NCI-H510A treated with DMSO at 0.1 percent for 48 hours (cell line): ENCODE measurements at regions not wholly inside any gene's neighbourhood (a gene's known extent, or its start where the extent isn't known, plus 50 kb on each side); places are given as distances from the start of the nearest gene placed in this dataset.

Source experiments
- DNase-seq: peaks from one replicate; lab custom pipeline; 2025; lab: John Stamatoyannopoulos, UW

DNA sequence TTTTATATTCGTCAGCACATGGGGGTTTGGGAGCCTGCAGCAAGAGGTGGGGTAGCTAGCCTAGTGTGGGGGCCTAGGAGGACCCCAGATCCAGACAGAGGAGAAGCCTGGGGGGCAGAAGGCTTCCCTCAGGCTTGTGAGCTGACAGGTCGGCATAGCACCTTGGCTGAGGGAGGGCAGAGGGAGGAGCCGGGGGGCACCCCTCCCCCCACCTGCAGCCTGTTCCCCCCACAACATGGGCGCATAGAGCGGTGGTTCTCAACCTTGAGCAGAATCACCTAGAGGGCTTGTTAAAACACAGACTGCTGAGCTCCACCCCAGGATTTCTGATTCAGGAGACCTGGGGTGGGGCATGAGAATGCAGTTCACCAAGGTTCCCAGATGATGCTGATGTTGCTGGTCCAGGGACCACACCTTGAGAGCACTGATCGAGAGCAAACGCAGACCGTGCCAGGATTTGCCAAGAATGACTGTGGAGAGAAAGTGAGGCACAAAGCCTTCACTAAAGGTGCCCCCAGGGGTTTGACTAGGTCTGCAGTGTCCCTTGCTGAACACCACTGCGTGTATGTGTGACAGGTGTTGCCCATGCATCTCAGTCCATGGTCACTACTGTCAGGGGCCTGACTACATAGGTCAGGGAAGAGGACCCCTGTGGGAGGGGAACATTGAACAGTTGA lies 163.3 kb downstream of the MACROH2A1 start:
- DNase-seq, result no peak

DNA sequence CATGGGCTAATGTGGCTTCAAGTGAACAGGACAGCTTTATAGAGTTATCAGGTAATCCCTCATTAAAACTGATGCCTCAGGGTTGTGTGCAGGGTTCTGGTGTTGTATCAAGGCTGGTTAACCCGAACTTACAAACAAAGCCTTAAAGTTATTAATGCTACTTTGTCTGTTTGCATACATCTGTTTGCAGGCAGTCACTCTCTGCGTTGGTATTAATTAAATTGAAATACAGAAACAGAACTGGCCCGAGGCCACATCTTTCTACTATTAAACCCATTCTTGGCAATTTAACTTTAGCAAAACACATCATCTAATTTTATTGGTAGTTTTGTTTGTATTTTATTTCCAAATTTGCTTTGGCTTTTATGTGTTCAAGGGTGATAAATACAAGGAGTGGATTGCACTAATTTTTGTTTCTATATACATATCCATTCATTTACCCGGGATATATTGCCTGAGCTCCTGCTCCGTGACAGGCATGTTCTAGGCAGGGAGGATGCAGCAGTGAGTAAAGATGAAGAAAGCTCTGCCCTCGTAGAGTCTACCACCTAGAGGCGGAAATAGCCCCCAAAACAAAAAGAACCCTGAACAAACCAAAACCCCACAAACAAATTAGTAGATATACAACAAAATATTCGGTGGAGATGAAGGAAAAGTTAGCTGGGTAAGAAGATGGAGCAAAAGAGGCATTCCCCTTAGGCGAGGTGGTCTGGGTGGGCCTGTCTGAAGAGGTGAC lies 164.2 kb downstream of the MACROH2A1 start:
- DNase-seq, result no peak

DNA sequence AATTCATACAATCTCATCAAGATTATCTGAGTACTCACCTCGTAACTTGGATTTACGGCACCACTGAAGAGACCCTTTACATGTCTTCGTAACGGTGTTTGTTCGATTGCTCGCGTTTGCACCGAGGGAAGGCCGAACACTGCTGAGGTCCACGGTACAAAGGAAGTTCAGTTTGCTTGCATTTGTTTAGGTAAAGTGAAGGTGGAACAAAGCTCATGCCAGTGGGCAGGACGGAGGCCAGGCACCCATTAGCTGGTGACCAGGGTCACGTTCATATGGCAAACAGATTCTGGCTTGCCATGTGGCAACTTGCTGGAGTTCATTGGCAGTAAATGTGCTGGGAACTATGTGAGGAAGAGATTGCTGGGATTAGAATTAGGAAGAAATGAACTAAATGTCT lies 164.8 kb downstream of the MACROH2A1 start:
- DNase-seq, result no peak

DNA sequence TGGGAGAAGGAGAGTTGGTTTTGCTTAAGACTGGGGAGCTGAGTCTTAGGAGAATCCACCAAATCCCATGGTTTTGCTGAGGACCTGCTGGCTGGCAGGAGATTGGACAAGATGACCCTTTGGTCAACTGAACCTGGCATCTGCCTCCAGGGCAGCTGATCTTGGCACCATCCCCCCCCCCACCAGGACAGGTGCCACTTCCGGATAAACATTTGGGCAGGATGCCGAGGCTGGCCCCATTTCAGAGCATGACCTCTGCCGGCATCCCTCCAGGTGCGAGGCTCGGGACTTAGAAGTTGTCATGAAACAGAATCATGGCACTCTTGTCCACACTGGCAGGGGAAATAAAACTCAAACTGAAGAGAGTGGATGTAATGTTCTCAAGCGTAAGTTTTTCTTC lies 165.6 kb downstream of the MACROH2A1 start:
- no peak for DNase-seq

DNA sequence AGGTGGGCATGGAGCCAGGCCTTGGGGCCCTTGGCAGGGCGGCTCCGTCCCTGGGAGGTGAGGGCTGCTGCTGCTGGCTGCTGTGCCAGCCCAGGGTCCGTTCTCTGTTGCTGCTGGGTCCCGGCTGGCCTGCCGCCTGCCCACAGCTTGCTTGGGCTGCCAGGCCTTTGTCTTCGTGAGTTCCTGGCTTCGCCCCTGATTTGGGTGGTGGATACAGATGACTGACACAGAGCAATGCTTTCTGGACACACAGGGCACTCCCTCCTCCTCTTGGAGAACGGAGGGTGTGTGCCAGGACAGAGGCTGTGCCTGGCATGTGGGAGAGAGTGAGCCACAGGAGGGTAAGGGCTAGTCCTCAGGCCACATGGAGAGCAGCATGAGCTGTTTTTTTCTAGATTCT lies 166.1 kb downstream of the MACROH2A1 start:
- no peak for DNase-seq

DNA sequence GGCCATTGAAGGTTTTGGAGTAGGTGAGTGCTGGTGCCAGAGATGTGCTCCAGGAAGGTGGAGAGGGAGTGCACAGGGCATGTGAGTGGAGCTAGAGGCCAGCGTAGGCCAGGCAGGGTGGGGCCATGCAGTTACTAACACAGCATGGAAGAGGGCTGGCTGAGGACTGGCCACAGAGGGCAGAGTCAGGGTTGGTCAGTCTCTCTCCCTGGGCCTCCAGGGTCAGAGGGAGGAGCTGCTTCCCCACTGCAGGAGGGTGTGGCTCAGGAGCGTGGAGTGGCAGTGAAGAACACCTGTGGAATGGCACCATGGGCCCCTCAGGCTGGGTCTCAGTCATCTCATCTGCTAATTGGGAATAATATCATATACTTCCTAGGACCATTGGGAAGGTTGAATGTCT lies 167.7 kb downstream of the MACROH2A1 start:
- DNase-seq, result no peak

DNA sequence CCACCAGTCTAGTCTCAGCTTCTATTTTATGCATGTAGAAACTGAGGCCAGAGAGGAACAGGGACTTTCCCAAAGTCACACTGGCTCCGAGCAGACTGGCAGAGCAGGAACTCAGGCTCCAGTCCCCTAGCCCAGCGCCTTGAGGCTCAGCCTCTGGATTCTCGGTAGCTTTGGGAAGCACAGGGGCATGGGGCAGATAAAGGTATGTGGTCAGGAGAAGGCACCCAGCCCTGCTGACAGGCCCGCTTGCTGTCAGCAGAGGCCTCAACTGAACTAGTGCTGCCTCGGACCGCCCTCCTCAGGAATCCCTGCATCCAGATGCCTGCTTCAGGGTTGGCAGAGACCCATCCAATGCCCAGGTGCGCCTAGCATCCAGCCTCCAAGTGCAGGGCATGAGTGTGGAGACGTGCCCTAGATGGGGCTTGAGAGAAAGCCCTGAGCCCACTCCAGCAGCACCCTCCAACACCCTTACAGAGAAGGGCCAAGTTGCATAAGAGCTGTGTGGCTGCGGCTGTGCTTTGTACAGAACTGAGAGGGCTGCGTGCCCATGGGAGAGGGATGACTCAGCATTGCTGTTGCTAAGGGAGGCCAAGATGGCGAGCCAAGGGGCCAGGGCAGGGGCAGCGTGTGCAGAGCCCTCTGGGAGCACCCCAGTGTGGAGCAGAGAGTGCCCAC lies 168.6 kb downstream of the MACROH2A1 start:
- no peak for DNase-seq

DNA sequence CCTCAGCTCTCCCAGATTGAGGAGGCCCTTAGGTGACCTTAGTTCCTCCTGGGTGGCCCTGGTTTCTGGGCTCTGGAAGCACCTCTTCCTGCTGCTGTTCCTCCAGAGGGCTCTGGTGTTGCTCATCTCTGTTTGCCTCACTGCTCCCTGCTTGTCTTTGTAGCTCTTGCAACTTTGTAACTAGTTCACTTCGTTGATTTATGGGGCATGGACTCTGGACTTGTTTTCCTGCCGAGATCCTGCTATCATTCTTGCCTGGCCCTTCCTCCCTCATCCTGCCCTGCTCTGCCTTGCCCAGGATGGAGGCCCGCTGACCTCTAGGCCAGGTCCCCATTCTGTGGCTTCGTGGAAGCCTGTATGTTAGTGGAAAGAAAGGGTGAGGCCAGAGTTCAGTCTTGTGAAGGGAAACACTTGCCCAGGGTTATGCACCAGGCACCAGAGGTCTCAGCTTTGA lies 169.3 kb downstream of the MACROH2A1 start:
- no peak for DNase-seq

DNA sequence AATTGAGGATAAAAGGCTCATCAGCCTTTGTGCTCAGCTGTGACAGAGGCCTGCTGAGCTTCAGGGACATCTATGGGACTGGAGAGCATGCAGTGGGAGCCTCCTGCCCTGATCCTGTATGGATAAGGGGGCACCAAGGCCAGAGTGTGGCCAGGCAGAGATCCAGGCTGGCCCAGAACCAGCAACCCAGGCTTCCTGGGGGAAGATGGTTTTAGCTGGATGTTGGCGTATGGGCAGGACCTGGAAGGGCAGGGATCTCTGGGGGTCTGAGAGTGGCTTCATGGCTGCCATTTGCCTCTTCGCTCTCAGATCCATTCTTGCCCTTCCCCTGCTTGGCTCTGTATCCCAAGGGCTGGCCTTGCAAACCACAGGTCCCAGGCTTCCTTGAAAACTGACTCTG lies 169.9 kb downstream of the MACROH2A1 start:
- DNase-seq, result no peak

DNA sequence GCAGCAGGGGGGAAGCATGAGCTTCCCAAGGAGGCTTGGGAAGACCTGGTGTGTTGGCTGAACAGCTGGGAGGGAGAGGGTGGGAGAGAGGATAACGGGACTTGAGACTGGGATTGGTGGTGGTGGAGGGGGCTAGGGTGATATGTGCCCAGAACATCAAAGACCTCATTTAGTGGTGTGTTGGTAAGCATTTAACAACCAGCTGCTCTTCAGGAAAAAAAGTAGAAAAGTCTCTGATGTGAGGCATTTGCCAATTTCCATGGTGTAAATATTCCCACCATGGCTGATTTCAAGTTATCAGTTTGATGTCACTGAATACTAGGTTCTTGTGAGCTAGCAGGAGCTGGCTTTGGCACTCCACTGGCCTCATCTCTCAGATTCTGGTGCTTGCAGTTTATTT lies 170.8 kb downstream of the MACROH2A1 start:
- no peak for DNase-seq

DNA sequence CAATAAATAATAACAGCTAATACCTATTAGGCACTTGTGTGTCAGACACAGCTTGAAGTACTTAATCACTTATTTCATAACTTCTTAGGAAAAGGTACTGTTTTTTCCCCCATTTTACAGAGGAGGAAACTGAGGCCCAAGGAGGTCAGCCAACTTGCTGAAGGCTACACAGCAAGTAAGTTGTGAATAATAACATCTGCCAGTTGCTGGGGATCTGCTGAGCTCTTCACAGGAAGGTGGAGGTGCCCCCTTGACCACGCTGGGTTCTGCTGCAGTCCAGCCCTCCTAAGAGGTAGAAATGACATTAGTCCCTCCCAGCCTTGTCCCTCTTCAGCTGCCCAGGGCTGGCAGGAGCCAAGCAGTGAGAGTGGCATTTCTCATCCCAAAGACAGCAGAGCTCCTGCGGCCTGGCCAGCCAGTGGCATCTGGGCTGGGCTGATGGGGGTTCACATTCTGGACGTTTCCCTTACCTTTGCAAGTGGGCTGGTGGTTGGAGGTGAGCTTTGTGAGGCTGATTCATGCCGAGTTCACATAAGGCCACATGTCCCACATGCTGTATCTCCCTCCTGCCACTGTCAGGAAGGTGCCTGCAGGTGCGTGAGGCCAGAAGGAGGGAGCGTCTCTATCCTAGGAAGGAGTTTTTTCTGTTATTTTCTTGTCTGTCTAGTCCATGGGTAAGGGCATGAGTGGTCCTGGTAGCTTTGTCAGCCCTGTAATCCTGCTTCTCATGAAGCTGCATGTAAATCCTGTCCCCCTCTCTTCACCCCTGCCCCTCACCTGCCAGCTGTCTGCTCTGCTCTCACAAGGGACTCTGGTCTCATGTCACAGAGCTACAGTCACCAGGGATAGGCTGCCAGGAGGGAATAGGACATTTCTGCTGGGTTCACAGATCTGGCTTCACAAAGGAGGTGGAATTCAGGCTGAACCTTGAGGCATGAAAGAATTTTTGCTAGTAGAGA lies 171.7 kb downstream of the MACROH2A1 start:
- no peak for DNase-seq

DNA sequence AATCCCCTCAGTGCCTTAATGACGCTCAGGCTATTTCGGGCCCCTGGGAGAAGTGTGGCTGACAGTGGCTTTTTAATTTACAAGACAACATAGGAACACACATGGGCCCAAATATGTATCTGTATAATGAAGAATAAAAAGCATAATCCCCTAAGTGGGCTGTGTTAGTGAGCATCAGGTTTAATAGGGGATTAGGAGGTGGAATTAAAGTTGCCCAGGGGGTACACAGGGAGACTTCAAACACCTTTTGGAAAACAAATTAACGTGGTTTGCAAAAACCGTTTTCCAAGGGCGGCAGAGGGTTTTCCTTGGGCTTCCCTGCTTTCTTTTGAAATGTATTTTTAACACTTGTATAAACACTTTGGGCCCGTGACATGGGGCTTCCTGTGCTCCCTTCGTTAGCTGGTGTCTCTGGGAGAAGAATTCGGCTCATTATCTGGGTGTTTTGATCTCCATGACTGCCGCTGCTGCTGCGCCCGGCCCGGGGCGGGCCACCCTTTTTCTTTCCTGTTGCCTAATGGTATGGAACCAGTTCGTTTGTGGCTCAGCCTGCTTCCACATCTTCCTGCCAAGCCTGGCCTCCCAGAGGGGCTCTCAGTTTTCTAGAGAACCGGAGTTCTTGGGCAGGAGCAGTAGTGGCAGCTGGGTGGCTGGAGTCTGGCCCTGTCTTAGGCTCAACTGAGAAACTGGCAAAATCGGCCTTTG lies 173.0 kb downstream of the MACROH2A1 start:
- no peak for DNase-seq

DNA sequence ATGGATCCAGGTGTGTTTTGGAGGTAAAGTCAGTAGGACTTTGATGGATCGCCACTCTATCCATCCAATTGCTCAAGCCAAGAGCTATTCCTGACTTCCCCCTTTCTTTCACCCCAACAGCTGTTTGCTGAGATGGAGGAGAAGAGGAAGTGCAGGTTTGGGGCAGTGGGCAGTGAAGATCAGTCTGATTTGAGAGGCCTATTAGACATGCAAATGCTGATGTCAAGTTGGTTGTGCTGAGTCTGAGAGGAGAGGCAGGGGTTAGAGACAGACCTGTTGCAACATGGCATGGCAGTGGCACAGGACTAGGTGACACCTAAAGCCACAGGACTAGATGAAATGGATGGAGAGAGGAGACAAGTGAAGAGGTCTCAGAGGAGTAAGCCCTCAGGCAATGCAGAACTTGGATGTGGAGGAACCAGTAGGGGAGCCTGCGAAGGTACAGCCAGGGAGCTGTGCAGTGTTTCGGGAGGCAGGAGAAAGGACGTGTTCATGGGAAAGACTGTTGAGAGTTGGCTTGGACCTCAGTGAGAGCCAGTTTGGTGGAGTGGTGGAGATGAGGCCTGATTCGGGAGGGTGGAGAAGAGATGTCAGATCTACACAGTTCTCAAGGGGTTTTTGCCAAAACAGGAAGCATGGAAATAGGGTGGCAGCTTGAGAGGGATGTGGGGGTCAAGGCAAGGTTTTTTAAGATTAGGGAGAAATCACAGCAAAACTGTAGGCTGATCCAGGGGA lies 175.0 kb downstream of the MACROH2A1 start:
- no peak for DNase-seq

DNA sequence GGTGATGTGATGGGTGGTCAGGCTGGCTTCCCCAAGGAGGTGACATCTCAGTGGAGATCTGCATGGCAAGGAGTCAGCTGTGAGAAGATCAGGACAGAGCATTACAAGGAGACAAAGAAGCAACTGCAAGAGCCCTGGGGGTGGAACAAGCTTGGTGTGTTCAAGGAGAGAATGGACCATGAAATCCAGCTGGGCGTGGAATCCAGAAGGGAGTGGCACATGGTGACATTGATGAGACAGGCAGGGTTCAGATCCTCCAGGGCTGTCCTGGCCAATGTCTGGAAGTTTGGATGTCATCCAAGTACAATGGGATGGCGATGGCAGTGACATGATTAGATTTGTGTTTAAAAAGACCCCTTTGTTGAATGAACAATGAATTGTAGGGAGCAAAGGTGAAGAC lies 175.6 kb downstream of the MACROH2A1 start:
- no peak for DNase-seq

DNA sequence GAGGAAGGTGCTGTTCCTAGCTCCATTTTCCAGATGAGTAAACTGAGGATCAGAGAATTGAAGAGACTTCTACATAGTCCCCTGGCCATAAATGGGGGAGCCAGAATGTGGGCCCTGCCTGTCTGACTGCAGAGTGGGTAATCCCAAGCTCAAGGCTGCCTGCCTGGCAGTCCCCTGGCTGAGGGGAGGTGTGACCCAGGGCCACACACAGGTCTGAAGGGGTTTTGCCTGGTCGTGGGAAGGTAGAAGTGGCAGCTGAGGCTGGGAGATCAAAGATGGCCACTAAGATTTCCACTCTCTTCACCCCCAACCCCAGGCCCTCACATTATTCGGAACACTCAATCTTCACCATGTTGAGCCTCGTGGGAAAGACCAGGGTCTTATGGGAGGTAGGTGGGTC lies 176.3 kb downstream of the MACROH2A1 start:
- no peak for DNase-seq

DNA sequence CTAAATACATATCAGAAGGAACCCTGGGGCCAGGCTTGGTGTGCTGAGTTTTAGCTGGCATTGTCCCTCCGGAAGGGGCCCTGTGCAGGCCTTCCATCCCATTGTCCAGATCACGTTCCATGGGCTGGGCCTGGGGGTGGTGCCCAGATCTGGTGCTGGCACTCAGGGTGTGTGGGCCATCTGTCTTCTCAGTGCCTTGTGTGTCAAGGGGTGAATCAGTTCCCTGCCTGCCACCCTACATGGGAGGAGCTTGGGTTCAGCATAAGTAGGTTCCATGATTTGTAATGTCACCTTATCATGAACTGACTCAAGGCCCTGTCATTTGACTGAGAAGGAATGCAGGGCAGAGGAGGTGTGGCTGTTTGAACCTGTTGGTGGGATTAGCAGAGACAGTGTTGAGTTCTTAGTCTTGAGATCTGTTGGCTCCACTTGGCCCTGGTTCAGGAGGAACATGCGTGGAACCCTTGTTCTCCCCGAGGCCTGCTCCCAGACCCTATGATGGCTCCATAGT lies 176.8 kb downstream of the MACROH2A1 start:
- DNase-seq, result no peak

DNA sequence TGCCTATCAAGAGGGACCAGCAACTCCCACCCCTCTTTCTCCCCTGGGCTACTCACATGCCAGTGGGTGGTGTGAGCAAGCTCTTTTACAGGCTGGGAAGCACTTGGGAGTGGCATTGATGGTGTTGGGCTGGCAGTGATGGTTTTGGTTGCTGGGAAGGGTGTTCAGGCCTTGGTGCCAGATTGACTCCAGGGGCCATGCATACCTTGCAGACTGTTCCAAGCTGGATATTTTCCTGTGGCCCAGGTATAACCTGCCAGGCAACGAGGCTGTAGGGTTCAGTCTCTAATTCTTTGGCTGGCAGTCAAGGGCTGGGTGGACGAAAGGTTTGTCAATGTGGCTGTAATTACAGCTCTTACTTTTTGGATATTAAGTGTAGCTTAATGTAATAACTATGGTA lies 177.3 kb downstream of the MACROH2A1 start:
- DNase-seq, result no peak

DNA sequence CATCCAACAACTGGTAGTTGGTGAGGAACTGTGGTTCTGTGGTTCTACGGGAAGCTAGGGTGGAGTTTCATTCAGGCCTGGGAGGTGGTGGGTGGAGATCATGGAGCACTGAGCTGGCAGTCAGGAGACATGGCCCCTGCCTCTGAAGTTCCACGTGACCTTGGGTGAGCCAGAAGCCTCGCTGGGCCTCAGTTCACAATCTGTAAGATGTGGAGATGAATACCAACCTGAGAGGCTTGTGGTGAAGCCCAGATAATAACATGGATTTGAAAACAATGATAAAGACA lies 177.9 kb downstream of the MACROH2A1 start:
- no peak for DNase-seq

DNA sequence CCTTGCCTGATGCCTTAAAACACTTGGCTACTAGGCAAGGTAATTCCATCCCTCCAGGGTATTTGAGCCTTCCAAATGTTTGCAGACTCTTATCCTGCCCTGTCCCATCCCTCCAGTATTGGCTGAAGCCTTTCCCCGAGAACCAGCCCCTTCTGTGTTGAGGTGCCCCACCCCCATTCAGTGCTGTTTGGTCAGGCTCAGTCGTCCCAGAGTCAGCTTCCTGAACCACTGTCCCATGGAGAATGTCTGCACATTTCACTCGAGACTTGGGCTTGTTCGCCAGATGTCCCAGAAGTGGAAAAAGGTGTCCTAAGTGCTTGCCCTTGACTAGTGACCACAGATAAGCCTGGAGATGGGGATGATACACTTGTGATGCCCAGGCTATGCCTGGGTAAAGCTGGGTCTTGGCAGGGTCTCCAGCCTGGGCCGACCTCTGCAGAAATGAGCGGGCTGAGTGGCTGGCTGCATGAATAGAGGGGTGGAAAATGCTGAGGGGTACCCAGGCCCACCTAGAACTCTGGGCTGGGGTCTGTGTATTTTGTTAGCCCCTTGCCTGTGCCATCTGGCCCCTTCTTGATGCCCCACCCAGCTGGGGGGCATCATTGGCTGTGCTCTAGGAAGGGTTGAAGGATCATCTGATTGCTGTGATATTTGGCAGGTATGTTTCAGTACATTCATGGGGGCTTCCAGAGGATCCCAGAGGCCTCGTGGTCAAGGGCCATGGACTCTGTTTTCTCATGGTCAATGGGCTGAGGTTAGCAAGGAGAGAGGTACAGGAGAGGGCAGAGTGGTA lies 178.4 kb downstream of the MACROH2A1 start:
- DNase-seq, result no peak

DNA sequence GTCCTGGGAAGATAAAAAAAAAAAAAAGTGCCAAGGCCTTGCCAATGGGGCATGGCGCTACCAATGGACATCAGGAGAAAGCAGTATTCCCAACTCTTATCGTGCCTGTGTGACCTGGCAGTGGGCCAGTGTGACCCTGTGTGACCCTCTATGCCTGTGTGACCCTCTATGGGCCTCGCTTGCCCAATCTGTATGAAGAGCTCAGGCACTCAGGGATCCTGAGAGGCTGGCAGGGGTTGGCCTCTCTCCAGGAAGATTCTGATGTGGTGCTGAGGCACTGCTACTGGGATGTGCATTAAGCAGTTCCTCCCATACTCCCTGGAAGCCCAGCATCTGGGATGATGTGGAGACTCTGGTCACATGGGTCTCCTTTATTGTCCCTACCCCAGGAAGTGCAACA lies 179.2 kb downstream of the MACROH2A1 start:
- DNase-seq, result no peak
